AG10803 (cell line): ENCODE measurements at regions not wholly inside any gene's neighbourhood (a gene's known extent, or its start where the extent isn't known, plus 50 kb on each side); places are given as distances from the start of the nearest gene placed in this dataset.

Source experiments
- DNase-seq: peaks from one replicate; pipeline ENCODE4 v3.0.0; 2010; ENCODE audit warnings: low read depth
- H3K4me3 ChIP-seq: 2 replicates; pipeline ENCODE4 v1.5.1; 2011; ENCODE audit warnings: mild to moderate bottlenecking, low read length, control low read depth
- TF ChIP-seq, protein P1 (sequence below): conservative IDR thresholded peaks from 2 replicates; pipeline ENCODE4 v1.5.1; 2011; ENCODE audit warnings: mild to moderate bottlenecking, low read length, control low read depth, inconsistent platforms

DNA sequence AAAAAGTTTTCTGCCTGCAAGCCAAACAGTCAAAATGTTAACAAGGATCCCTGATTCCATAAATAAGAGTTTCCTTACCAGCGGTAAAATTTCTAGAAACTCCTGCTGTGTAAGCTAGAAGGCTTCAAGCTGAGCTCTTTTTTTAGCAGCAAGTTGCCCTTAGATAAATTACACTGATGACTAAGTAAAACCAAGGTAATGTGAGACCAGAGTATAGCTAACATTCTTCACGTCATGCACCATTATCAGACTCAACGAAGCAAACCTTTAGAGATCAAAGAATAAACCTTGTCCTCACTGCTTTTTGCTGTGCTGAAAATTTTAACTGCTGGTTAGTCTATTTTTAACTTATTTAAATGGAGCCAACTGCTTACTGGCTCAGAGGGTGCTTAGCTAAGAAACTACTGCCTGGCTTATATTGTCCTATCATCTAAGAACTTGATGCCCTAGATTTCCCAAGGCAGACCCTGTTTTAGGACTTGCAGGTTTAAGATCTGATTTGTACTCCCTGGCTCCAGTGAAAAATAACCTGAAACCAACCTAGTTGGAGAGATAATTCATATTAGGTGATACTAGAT, 900.7 kb downstream of the JRKL start:
- no peak overlapping the region for H3K4me3 ChIP-seq
- TF ChIP-seq, protein P1, sequence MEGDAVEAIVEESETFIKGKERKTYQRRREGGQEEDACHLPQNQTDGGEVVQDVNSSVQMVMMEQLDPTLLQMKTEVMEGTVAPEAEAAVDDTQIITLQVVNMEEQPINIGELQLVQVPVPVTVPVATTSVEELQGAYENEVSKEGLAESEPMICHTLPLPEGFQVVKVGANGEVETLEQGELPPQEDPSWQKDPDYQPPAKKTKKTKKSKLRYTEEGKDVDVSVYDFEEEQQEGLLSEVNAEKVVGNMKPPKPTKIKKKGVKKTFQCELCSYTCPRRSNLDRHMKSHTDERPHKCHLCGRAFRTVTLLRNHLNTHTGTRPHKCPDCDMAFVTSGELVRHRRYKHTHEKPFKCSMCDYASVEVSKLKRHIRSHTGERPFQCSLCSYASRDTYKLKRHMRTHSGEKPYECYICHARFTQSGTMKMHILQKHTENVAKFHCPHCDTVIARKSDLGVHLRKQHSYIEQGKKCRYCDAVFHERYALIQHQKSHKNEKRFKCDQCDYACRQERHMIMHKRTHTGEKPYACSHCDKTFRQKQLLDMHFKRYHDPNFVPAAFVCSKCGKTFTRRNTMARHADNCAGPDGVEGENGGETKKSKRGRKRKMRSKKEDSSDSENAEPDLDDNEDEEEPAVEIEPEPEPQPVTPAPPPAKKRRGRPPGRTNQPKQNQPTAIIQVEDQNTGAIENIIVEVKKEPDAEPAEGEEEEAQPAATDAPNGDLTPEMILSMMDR, result no peak
- DNase-seq, result no peak

DNA sequence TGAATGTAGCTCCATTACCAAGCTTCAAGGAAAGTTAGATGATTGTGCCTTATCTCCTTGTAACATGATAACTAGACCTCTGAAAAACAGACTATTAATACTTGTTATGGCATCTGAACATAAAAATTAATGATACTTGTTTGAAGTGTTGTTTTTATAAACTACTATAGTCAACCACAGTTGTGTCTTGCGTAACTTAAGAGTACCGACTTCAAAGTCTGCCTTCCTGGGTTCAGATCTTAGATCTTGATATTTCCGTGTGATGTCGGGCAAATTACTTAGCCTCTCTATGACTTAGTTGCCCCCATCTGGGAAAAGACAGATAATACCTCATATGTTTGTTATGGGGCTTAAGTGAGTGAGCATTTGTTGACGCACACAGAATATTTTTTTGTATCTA, 906.5 kb downstream of the JRKL start:
- DNase-seq, result no peak
- TF ChIP-seq, protein P1, result no peak
- H3K4me3 ChIP-seq, result no peak overlapping the region

DNA sequence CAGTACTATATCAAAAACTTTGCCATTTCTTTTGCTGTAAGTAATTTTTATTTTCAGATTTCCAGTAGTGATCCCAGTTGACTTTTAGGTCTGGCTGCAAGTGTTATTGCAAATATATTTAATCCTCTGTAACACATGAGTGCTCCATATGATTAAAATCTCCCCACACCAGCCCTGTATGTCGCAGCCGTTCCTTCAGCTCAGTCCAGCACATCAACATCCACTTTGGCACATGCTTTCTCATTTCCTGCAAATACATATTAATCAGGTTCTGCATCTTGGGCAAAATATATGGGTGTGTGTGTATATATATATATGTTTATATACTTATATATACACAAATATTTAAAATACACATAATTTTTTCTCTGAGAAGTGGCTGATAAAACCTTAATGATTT, 919.5 kb downstream of the JRKL start:
- DNase-seq, result no peak
- TF ChIP-seq, protein P1, result no peak
- H3K4me3 ChIP-seq, result no peak overlapping the region

DNA sequence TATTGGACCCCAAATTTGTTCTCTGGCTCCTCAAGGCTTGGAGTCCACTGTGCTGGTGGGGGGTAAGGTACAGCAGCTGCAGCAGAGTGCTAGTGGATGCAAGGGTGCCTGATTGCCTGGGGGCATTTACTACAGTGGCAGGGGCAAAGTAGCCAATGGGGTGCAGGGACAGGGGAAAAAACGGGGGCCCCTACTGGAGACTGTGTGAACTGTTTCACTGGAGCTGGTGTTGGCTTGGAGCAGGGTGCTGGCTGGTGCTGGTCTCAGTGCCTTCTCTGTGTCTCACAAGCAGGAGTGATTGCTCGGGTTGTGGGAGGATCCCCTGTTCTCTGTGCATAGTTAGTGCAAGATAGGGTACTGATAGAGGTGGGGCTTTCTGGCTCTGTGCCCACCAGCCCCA, 935.9 kb downstream of the JRKL start:
- TF ChIP-seq, protein P1, result no peak
- no peak for DNase-seq
- no peak overlapping the region for H3K4me3 ChIP-seq

DNA sequence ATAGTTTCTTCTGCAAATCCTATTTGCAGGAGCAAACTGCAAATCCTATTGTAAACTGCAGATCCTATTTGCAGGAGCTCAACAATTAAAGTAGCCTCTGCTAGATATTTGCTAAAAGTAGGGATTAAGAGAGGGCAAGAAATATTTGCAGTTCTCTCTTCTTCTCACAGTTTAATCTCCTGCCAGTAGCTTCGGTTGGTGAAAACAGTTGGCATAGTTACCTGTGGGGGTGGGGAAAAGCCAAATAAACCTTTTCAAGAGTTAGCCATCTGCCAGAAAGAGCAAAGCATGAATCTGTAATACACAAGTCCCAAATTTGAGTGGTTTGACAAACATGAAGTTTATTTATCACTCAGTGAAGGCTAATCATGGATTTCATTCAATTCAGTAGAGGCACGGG, 942.5 kb downstream of the JRKL start:
- no peak for DNase-seq

DNA sequence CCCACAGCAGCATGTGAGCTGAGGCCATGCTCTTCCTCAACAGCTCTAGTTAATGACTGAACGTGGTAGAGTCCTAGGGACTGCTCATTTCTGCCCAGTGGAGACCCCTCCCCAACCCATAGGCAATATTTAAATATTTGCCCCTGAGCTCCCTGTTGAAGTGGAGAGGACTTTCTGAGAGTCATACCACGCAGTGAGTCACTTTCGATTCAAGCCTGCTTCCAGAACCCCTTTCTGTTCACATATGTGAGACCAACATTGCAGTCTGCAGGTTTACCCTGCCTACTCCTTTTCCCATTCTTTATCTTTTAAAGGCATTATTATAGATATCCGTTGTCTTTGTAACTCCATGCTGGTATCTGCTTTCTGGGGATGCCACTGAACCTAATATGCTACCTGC, 946.3 kb downstream of the JRKL start:
- no peak overlapping the region for H3K4me3 ChIP-seq
- TF ChIP-seq, protein P1, result no peak
- no peak for DNase-seq

More for the DNA sequence above, 942.5 kb downstream of the JRKL start:
- TF ChIP-seq, protein P1, result no peak
- H3K4me3 ChIP-seq, result no peak overlapping the region

DNA sequence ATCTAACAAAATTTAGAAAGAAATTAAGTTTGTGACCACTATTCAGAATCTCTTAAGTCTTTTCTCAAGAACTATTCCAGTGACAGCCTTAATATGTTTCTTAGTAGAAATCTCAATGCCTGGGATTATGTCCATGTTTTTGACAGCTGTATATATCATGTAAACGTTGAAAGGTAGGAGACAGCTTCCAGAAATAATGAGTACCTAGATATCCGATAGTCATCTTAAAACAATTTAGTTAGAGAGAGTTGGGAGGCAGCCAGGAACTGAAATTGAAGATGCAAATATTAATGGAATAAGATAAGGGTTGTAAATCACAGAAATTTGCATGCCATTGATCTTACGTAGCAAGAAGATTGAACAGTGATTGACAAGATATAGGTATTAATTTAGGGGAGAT, 955.2 kb downstream of the JRKL start:
- no peak overlapping the region for H3K4me3 ChIP-seq
- DNase-seq, result no peak
- TF ChIP-seq, protein P1, result no peak
